Testis (tissue), 2 donors: ENCODE measurements at regions not wholly inside any gene's neighbourhood (a gene's known extent, or its start where the extent isn't known, plus 50 kb on each side); places are given as distances from the start of the nearest gene placed in this dataset.
"Not testable (repeated sequence)": the region's sequence is repeated elsewhere in the genome, so short reads cannot be mapped to it uniquely, and the experiment has no call there.

Source experiments
- CTCF ChIP-seq, 3 experiments: fragments of 450-650 bp in 2 of 3; fragments of 200-600 bp in 1 of 3; sonication (generic) in 1 of 3; IDR thresholded peaks; one replicate each; pipeline ENCODE4 v1.5.1; 2016 to 2019; ENCODE audit warnings: antibody characterized with exemption in 3 of 3, mild to moderate bottlenecking in 2 of 3, moderate library complexity in 1 of 3
- POLR2A ChIP-seq: fragments of 450-650 bp; IDR thresholded peaks from one replicate; pipeline ENCODE4 v1.6.1; 2017; ENCODE audit warnings: antibody characterized with exemption, mild to moderate bottlenecking, moderate library complexity

- TF ChIP-seq CTCF (IDR thresholded peaks at IDR 0.05); POLR2A: not testable (repeated sequence)
Measured at GRCh38 chr11:71730748-71731147, 102.3 kb upstream of the DEFB108B start.
